NCI-H510A (cell line): ENCODE measurements at regions not wholly inside any gene's neighbourhood (a gene's known extent, or its start where the extent isn't known, plus 50 kb on each side); places are given as distances from the start of the nearest gene placed in this dataset.

Source experiments
- DNase-seq: peaks from one replicate; lab custom pipeline; 2025; lab: John Stamatoyannopoulos, UW

- DNase-seq: no peak
Observed at GRCh38 chr5:158297002-158297527, 438.1 kb upstream of the CLINT1 start.

- no peak for DNase-seq
Observed at GRCh38 chr5:158294701-158295100, 435.8 kb upstream of the CLINT1 start.

- DNase-seq: no peak
Observed at GRCh38 chr5:158292981-158293380, 434.0 kb upstream of the CLINT1 start.

- DNase-seq: no peak
Observed at GRCh38 chr5:158289967-158290366, 431.0 kb upstream of the CLINT1 start.

- DNase-seq: no peak
Observed at GRCh38 chr5:158288272-158288657, 429.3 kb upstream of the CLINT1 start.

GRCh38 chr5:158287643-158288271 lies 428.8 kb upstream of the CLINT1 start:
- DNase-seq: no peak

GRCh38 chr5:158286827-158287226 lies 427.9 kb upstream of the CLINT1 start:
- DNase-seq: no peak

- no peak for DNase-seq
Observed at GRCh38 chr5:158285698-158286097, 426.8 kb upstream of the CLINT1 start.

GRCh38 chr5:158284242-158284641 lies 425.3 kb upstream of the CLINT1 start:
- DNase-seq: no peak

- no peak for DNase-seq
Observed at GRCh38 chr5:158283397-158283796, 424.5 kb upstream of the CLINT1 start.

GRCh38 chr5:158278216-158278925 lies 419.4 kb upstream of the CLINT1 start:
- no peak for DNase-seq

- DNase-seq: no peak
Observed at GRCh38 chr5:158277276-158277675, 418.3 kb upstream of the CLINT1 start.

- DNase-seq: no peak
Observed at GRCh38 chr5:158276692-158277091, 417.7 kb upstream of the CLINT1 start.

GRCh38 chr5:158275511-158275910 lies 416.6 kb upstream of the CLINT1 start:
- DNase-seq: no peak

- DNase-seq: no peak
Observed at GRCh38 chr5:158273035-158273434, 414.1 kb upstream of the CLINT1 start.

GRCh38 chr5:158272409-158272808 lies 413.5 kb upstream of the CLINT1 start:
- no peak for DNase-seq

GRCh38 chr5:158270996-158271554 lies 412.1 kb upstream of the CLINT1 start:
- no peak for DNase-seq

GRCh38 chr5:158268286-158268685 lies 409.3 kb upstream of the CLINT1 start:
- no peak for DNase-seq

GRCh38 chr5:158267228-158267627 lies 408.3 kb upstream of the CLINT1 start:
- DNase-seq: no peak

- DNase-seq: no peak
Observed at GRCh38 chr5:158265931-158266700, 407.2 kb upstream of the CLINT1 start.

- DNase-seq: no peak
Observed at GRCh38 chr5:158265346-158265745, 406.4 kb upstream of the CLINT1 start.

GRCh38 chr5:158264264-158264663 lies 405.3 kb upstream of the CLINT1 start:
- no peak for DNase-seq
